DMS53 treated with DMSO at 0.1 percent for 48 hours (cell line): ENCODE measurements at regions not wholly inside any gene's neighbourhood (a gene's known extent, or its start where the extent isn't known, plus 50 kb on each side); places are given as distances from the start of the nearest gene placed in this dataset.
"Not testable (repeated sequence)": the region's sequence is repeated elsewhere in the genome, so short reads cannot be mapped to it uniquely, and the experiment has no call there.

Source experiments
- DNase-seq: peaks from one replicate; lab custom pipeline; 2025; ENCODE audit not compliant: unreplicated experiment; lab: John Stamatoyannopoulos, UW

DNA sequence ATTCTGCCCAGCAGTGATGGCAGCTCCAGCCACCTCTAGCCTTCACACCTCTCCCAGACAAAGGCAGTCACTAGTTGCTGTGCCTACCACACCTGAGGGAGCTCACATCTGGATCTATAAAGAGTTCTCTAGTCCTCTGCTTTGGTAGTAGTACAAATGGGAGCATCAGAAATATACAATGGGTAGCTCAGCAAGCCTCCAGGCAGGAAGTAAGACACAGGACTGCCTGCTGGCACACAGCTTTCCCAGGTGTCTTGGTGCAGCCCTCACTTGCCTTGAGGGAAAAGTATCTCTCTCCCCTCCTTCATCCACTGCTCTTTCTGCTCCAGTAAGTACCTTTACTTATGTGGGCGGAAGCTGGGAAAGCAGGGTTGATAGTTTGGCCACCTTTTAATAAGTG is 212.9 kb upstream of the SLC7A11 start:
- DNase-seq, result no peak

DNA sequence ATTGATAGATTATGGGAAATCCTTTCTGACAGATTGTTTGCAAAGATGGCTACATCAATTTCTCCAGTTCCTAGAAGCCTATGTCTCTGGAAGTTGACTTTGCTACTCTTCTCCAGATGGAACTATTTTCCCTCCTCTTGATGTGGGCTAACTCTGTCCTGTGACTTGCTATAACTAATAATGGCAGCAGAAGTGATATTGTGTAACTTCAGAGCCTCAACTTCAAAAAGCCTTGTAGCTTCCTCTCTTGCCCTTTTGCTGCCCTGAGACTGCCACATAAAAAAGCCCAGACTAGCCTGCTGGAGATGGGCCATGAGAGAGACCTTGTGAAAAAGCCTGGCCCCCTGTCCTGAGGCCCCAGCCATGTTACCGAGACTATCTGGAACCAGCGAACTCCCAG is 210.7 kb upstream of the SLC7A11 start:
- DNase-seq, result no peak

DNA sequence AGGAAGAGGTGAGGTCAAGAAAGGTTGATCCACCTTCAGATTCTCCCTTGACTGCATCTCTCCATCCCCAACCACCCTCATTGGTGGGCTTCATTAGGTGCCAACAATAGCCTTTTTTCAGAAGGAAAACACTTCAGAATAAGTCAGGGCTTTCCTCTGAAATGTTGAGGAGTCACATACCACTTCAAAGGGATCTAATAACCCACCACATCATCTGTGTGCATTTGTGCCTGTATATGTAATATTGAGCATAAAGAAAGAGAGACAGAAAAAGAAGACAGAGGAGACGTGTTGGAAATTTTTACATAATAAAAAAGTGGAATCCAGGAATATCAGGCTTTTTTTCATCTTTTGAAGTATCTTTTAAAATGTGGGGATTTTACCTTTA is 209.1 kb upstream of the SLC7A11 start:
- no peak for DNase-seq

DNA sequence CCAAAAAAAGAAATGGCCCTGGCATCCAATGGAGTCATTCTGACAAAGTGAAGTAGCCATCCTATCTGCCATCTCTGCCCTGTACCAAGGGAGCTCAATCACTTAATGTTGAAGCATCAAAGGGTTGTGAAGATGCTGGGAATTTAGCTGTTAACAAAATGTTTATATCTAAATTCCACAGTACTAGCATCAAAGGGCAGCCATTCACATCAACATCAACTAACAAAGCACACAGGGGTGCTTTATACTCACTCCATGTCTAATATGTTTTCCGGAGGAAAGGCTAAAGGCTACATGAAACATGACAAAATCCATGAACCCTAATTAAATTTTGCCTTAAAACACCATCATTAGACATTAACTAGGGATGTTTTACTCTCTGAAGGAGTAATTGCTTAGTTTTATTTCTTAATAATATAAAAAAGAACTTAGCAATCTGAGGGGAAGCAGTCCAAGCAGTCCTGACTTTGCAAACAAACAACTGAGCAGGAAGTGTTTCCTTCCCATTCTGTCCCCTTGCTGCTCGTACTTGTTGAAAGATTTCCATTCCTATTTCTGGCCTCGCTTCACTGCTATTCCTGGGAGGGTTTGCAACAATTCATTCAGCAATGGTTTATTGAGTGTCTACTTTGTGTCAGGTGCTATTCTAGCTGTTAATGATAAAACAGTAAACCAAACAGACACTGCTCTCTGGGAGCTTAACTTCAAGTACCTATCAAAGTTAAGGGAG is 208.6 kb upstream of the SLC7A11 start:
- no peak for DNase-seq

DNA sequence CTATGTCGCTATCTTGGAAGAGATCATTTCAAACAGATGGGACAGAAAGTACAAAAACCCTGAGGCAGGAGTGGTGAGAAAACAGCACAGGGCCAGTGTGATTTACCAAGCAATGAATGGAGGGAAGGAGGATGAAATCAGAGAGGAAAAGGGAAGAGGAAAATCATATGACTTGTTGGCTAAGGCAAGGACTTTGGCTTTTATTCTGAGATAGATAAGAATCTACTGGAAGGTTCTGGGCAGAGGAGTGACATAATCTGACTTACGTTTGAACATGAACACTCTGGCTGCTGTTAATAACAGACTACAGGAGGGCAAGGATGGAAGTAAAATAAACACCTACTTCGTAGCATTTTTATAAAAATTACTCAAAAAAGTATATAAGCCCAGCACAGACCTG is 207.8 kb upstream of the SLC7A11 start:
- no peak for DNase-seq

DNA sequence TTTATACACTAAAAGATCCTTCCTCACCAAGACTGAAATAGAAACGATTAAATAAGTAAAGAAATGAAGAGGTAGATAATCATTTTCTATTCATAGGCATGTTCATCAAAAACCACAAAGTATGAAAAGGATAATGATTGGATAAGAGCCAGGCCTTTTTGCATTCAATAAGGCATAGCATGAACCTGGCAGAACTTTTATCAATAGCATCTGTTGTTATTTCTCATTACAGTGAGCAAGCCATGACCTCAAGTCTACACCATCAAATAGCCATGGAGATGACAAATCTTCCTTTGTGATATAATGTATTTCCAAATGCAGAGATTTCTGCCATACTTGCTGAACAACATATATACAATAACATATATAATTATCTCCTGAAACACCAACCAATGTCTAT is 206.0 kb upstream of the SLC7A11 start:
- no peak for DNase-seq

DNA sequence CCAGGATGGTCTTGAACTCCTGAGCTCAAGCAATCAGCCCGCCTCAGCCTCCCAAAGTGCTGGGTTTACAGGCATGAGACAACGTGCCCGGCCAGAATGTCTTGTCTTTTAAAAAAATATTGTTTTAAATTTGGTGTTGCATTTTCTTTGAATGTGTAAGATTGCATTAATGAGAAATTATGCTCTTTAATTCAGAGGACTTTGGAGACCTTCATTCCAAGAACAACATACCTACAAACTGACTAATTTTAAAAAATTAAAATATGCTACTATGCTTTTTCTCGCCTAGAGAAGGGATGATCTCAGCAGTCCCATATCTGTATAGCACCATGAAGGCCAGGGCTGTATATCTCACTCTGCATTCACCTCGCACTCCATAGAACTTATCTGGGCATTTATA is 204.3 kb upstream of the SLC7A11 start:
- no peak for DNase-seq

DNA sequence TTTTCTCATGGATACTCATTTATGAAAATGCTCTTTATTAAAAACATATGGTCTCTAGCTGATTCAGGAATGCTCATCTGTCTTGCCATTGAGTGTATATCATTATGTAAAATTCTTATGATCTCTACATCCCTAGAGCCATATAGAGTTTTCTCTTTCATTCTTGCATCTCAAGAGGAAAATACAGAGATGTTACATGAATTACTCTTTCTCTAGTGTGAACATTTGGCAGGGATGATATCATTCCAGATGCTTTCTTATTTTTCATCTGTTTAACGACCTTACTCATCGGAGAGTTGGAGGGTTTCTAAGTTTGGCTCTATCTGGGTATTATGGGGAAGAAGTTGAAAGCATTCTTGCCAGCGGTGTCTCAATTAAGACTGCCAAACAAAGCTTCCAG is 202.9 kb upstream of the SLC7A11 start:
- DNase-seq, result no peak

DNA sequence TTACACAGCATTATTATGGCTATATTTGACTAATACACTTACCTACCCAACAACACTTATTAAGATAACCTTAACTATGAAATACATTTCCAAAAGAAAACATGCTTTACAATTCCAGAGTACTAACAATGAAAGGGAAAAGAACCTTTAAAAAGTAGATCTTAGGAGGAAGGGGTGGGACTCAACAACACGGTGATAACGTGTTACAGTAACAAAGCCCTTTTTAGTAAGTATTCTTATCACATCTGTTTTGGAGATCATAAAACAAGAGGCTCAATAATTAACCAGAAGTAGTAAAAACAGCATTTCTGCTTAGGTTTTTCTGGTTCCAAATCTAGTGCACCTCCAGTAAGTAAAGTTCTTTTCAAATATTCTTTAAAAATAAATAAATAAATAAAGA is 202.1 kb upstream of the SLC7A11 start:
- no peak for DNase-seq

DNA sequence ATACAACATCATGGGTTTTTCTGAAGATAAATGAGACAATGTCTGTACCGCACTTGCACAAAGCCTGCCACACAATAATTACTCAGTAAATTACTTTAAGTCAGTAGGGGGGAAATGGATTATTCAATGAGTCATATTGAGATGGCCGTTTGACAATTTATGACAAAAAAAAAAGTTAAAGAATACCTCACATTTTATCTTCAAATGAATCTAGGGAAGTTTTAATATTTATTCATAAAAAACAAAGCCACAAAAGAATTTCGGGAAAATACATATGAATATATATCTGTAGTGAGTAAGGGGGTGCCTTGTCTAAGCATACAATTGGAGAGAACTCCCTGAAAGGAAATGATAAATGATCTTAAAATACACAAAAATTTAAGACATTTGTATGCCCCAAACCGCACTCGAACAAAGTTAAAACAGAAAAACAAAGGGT is 197.0 kb upstream of the SLC7A11 start:
- no peak for DNase-seq

DNA sequence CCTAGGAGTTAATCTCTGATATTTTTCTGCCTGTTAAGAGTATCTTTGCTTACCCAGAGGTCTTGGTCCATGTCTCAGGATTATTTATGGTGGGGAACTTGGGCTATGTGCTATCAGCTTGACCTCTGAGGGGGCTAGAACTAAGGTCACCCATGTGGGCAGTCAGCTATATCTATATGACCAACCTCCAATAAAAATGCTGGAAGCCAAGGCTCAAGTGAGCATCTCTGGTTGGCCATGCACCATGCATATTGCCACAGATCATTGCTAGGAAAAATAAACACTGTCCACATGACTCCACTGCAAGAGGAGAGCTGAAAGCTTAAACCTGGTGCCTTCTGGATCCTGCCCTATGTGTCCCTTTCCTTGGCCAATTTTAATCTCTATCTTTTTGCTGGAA is 196.5 kb upstream of the SLC7A11 start:
- DNase-seq, result no peak

DNA sequence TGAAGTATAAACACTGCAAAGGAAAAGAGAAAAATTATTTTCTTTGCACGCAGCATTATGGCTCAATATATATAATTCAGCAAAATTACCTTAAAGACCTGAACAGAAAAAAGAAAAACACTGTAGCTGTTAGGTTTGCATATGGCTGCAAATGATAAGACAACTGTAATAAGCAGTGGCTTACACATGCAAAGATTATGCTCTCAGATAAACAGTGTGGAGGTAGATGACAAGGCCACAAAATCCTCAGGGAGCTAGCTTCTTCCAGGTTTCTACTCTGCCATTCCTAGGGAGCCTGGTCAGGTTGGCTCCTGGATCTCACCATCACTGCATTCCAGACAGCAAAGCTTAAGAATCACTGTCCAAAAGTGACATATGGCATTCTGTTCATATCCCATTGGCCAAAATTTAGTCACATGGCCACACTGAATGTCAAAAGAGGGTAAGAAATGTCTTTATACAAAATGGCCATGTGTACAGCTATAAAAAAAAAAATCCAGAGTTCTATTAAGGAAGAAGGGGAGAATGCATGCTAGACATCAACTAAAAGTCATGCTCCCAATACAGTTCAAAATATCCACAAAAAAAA is 195.2 kb upstream of the SLC7A11 start:
- no peak for DNase-seq

DNA sequence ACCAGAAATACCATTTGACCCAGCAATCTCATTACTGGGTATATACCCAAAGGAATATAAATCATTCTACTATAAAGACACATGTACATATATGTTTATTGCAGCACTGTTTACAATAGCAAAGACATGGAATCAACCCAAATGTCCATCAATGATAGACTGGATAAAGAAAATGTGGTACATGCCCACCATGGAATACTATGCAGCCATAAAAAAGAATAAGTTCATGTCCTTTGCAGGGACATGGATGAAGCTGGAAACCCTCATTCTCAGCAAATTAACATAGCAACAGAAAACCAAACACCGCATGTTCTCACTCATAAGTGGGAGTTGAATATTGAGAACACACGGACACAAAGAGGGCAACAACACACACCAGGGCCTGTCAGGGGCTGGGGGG is 193.6 kb upstream of the SLC7A11 start:
- DNase-seq, result not testable (repeated sequence)

DNA sequence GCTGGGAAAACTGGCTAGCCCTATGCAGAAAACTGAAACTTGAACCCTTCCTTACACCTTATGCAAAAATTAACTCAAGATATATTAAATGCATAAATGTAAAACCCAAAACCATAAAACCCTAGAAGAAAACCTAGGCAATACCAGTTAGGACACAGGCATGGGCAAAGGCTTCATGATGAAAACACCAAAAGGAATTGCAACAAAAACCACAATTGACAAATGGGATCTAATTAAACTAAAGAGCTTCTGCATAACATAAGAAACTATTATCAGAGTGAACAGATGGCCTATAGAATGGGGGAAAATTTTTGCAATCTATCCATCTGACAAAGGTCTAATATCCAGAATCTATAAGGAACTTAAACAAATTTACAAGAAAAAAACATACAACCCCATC is 192.9 kb upstream of the SLC7A11 start:
- DNase-seq, result not testable (repeated sequence)

DNA sequence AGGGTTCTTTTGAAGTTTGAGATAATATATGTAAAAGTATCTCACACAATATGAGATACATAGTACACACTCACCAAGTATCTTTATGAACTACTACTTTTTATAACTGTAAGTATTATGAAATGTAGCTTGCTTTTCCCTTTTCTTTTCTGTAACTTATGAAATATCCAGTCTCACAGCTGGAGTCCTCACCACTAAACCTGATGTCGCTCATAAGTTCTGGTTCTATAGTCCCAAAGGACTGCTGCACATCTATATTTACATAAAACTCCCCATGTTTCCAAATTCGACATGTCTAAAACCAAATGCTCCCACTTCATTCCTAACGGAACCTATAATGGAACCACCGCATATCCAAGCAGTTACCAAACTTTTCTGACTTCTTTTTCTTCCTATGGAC is 186.5 kb upstream of the SLC7A11 start:
- no peak for DNase-seq

DNA sequence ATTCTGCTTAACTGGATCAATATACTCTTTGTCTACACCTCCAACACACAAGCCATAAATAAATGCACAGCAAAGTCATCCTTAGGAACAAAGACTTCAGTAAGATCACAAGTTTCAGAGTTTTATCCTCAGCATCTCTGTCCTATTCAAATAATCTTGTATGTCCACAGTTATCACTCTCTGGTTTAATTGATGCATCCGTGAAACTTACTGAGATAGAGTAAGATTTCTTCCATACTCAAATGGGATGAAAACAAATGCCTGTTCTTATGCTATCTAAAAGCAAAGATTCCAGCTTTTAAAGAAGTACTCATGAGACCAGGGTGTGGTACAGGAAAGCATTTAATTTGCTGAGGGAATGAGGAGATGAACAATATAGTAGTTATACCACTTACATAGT is 184.6 kb upstream of the SLC7A11 start:
- no peak for DNase-seq

DNA sequence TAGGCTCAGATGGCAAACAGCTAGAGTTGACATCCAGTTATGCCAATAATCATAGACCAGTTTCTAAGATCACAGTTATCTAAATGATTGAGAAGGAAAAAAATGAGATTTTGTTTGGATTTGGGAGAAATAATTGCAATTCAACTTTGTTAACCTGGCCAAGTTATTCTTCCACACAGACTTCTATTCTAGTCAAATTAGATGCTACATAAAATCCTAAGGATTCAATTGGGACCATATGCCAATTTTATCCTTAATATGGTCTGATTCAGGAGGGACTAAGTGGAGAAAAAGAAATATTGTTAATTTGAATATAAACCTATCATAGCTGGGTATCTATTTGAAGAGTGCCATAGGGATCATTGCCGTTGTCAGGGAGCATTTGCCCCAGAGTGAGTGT is 178.3 kb upstream of the SLC7A11 start:
- DNase-seq, result no peak

DNA sequence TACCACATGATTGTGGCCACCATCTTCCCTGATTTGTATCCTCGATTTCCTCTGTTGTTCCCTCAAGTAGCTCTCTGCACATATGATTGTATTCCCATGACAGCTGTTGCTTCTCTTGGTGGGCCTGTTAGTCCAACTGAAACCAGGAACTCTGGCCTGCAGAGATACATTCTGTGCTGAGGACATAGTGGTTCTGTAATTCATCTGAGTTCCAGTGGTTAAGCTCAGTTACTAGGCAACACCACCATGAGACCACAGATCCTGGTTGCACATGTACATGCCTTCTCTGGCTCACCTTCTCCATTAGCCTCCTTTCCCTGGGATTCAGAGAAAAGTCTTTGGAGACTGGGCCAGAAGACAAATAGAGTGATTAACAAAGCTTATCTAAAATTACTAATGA is 172.1 kb upstream of the SLC7A11 start:
- no peak for DNase-seq

DNA sequence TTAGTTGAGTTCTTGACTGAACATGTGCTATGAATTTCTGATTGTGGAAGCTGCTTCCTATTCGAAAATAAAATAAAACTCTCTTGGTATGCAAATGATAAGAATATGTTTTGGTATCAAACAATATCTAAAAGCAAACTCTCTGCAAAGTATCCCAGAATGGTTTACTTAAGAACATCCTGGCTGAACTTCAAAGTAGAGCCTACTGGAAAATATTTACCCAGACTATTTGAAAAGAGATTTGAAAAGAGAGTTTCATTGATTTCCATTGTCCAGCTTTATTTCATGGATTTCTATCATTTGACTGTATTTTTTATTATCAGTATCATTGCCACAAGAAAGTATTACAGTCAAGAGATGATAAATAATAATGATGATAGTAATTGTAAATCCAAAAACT is 171.1 kb upstream of the SLC7A11 start:
- no peak for DNase-seq

DNA sequence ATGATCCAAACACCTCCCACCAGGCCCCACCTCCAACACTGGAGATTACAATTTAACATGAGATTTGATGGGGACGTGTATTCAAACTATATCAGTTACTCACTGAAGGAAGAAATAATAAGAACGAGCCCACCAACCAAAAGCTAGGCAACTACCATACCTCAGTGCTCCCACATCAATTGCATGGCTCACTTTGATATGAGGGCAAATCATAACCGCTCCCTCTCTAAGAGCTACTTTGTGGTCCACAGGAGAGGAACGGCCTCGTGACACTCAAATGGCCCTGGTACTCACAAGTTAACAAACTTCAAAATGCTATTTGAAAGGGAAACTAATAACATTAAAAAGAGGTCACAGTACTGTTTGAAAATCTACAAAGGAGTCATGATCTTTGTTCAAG is 170.7 kb upstream of the SLC7A11 start:
- no peak for DNase-seq

DNA sequence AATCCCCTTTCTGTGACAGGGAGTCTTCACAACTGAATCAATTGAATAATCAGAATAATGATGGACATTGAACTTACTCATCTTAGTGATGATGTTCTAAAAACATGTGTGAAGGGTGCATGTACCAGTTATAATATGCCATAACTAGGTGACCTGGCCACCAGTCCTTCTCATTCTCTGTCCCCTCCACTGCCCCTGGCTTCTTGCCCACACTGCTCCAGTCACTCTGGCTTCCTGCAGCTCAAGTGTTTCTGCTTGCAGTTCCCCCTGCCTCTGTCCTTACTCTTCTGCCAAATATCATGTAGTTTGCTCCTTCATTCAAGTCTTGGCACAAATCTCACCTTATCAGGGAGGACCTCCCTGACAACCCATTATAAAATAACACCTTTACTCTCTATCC is 168.1 kb upstream of the SLC7A11 start:
- DNase-seq, result no peak

DNA sequence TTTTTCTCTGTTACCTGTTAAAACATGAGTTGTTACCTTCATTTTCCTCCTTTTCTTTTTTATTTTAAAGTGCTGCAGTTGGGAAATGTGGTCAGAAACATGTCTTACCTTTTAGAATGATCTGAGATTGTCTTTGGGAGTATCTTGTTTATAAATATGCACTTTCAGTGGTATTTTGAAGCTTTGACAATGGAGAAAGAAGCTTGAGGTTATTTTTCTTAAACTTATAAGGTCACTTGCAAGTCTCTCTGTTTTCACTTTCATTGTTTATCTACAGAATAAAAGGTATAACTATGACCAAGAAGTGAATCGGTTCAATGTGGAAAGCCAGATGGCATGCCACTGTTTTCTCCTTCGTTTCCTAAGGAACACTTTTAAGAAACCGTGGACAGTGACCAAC is 167.5 kb upstream of the SLC7A11 start:
- DNase-seq, result no peak

DNA sequence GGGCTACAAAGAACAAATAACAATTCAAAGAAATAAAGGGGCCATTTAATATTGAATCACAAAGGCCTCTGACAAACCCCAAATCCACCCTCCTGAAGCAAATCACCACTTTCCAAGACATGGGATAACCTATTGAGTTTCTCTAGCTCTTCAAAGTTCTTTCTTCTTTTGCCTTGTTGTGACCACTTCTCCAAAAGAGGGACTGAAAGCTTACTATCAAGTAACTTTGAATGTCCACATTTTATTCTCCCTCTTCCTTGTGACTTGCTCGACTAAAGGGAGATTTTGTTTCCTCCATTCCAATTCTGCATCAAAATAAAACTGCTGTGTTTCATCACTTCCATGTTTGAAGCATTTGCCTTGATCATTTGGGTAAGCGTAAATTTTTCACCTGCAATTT is 166.6 kb upstream of the SLC7A11 start:
- DNase-seq, result no peak
